ENCODE measurements at regions not wholly inside any gene's neighbourhood (a gene's known extent, or its start where the extent isn't known, plus 50 kb on each side); places are given as distances from the start of the nearest gene placed in this dataset.
A peak's percentile ranks its signal among the peaks of the same experiment; 100 is the strongest.

GRCh38 chr10:1894912-1895311 lies 157.6 kb upstream of the ADARB2 start:
- Mint-ChIP-seq H3K27ac (peak overlapping the region in 1 of 9 donors; percentile 34), H3K4me1 (peaks cover 0 to 20% (median 12%) of the 10 kb centered on the region in 7 donors), H3K27me3 (peaks cover 0 to 6% (median 0%) of the 10 kb centered on the region in 5 donors), H3K36me3 (no peaks in the 10 kb centered on the region), H3K9me3 (peaks cover 0 to 5% (median 0%) of the 10 kb centered on the region in 11 donors), H3K4me3 (no peak overlapping the region)
- Histone ChIP-seq H3K27ac (ENCODE audit: low read depth, low read length) (no peak overlapping the region), H3K36me3 (ENCODE audit: control insufficient read depth in 2 of 3, insufficient read depth in 3 of 3, low read length in 3 of 3) (no peaks in the 10 kb centered on the region), H3K9me3 (ENCODE audit: control insufficient read depth in 2 of 3, low read length in 3 of 3) (no peaks in the 10 kb centered on the region), H3K4me3 (ENCODE audit: low read length) (no peak overlapping the region), H3K27me3 (ENCODE audit: control insufficient read depth in 2 of 2, insufficient read depth in 2 of 2, low read length in 2 of 2) (no peaks in the 10 kb centered on the region), H3K4me1 (ENCODE audit: control insufficient read depth in 2 of 2, insufficient read depth in 2 of 2, low read length in 2 of 2) (peaks cover 0 to 5% of the 10 kb centered on the region in 2 donors)
- DNase-seq (no peak), ATAC-seq (peak; percentile 29)
- ChIA-PET CTCF (no interaction called here), POLR2A (no interaction called here)
- intact Hi-C loops (cut with micrococcal nuclease) = no loop called here

GRCh38 chr10:1893941-1894340 lies 156.6 kb upstream of the ADARB2 start:
- intact Hi-C loops (cut with micrococcal nuclease) = no loop called here
- POLR2A ChIA-PET = no interaction called here
- no peaks in the 10 kb centered on the region for H3K36me3 ChIP-seq (ENCODE audit: control insufficient read depth in 2 of 3, insufficient read depth in 3 of 3, low read length in 3 of 3)
- peaks cover 0 to 5% of the 10 kb centered on the region in 2 donors for H3K4me1 ChIP-seq (ENCODE audit: control insufficient read depth in 2 of 2, insufficient read depth in 2 of 2, low read length in 2 of 2)
- Mint-ChIP-seq H3K9me3 (peaks cover 0 to 5% (median 0%) of the 10 kb centered on the region in 11 donors), H3K27me3 (peaks cover 0 to 5% (median 0%) of the 10 kb centered on the region in 5 donors), H3K27ac (no peak overlapping the region), H3K4me3 (no peak overlapping the region), H3K4me1 (peaks cover 0 to 13% (median 12%) of the 10 kb centered on the region in 7 donors), H3K36me3 (no peaks in the 10 kb centered on the region)
- no peak overlapping the region for H3K4me3 ChIP-seq (ENCODE audit: low read length)
- CTCF ChIA-PET = no interaction called here
- H3K9me3 ChIP-seq (ENCODE audit: control insufficient read depth in 2 of 3, low read length in 3 of 3) = no peaks in the 10 kb centered on the region
- ATAC-seq (no peak), DNase-seq (no peak)
- no peaks in the 10 kb centered on the region for H3K27me3 ChIP-seq (ENCODE audit: control insufficient read depth in 2 of 2, insufficient read depth in 2 of 2, low read length in 2 of 2)
- no peak overlapping the region for H3K27ac ChIP-seq (ENCODE audit: low read depth, low read length)

GRCh38 chr10:1886039-1886438 lies 148.7 kb upstream of the ADARB2 start:
- H3K9me3 ChIP-seq (ENCODE audit: control insufficient read depth in 2 of 3, low read length in 3 of 3) = no peaks in the 10 kb centered on the region
- ATAC-seq = no peak
- no peak overlapping the region for H3K4me3 ChIP-seq (ENCODE audit: low read length)
- no peak for DNase-seq
- Mint-ChIP-seq H3K36me3 (no peaks in the 10 kb centered on the region), H3K4me3 (no peak overlapping the region), H3K4me1 (no peaks in the 10 kb centered on the region), H3K27ac (no peak overlapping the region), H3K9me3 (peaks cover 0 to 30% (median 7%) of the 10 kb centered on the region in 11 donors), H3K27me3 (no peaks in the 10 kb centered on the region)
- no peaks in the 10 kb centered on the region for H3K4me1 ChIP-seq (ENCODE audit: control insufficient read depth in 2 of 2, insufficient read depth in 2 of 2, low read length in 2 of 2)
- H3K36me3 ChIP-seq (ENCODE audit: control insufficient read depth in 2 of 3, insufficient read depth in 3 of 3, low read length in 3 of 3) = no peaks in the 10 kb centered on the region
- no peaks in the 10 kb centered on the region for H3K27me3 ChIP-seq (ENCODE audit: control insufficient read depth in 2 of 2, insufficient read depth in 2 of 2, low read length in 2 of 2)
- H3K27ac ChIP-seq (ENCODE audit: low read depth, low read length) = no peak overlapping the region
- ChIA-PET CTCF (no interaction called here), POLR2A (no interaction called here)
- intact Hi-C loops (cut with micrococcal nuclease) = no loop called here

GRCh38 chr10:1882728-1883127 lies 145.4 kb upstream of the ADARB2 start:
- H3K36me3 Mint-ChIP-seq = no peaks in the 10 kb centered on the region

GRCh38 chr10:1882180-1882579 lies 144.9 kb upstream of the ADARB2 start:
- H3K27me3 ChIP-seq (ENCODE audit: control insufficient read depth in 2 of 2, insufficient read depth in 2 of 2, low read length in 2 of 2) = no peaks in the 10 kb centered on the region
- Mint-ChIP-seq H3K36me3 (no peaks in the 10 kb centered on the region), H3K9me3 (peaks cover 0 to 22% (median 7%) of the 10 kb centered on the region in 11 donors), H3K27ac (no peak overlapping the region), H3K4me3 (no peak overlapping the region), H3K27me3 (no peaks in the 10 kb centered on the region), H3K4me1 (no peaks in the 10 kb centered on the region)
- no peaks in the 10 kb centered on the region for H3K4me1 ChIP-seq (ENCODE audit: control insufficient read depth in 2 of 2, insufficient read depth in 2 of 2, low read length in 2 of 2)
- ChIA-PET POLR2A (no interaction called here), CTCF (no interaction called here)
- no peaks in the 10 kb centered on the region for H3K9me3 ChIP-seq (ENCODE audit: control insufficient read depth in 2 of 3, low read length in 3 of 3)
- intact Hi-C loops (cut with micrococcal nuclease) = no loop called here
- ATAC-seq (no peak), DNase-seq (no peak)
- H3K36me3 ChIP-seq (ENCODE audit: control insufficient read depth in 2 of 3, insufficient read depth in 3 of 3, low read length in 3 of 3) = no peaks in the 10 kb centered on the region
- H3K27ac ChIP-seq (ENCODE audit: low read depth, low read length) = no peak overlapping the region
- H3K4me3 ChIP-seq (ENCODE audit: low read length) = no peak overlapping the region

More at GRCh38 chr10:1882728-1883127, 145.4 kb upstream of the ADARB2 start:
- Histone ChIP-seq H3K4me1 (ENCODE audit: control insufficient read depth in 2 of 2, insufficient read depth in 2 of 2, low read length in 2 of 2) (no peaks in the 10 kb centered on the region), H3K27me3 (ENCODE audit: control insufficient read depth in 2 of 2, insufficient read depth in 2 of 2, low read length in 2 of 2) (no peaks in the 10 kb centered on the region), H3K27ac (ENCODE audit: low read depth, low read length) (no peak overlapping the region), H3K9me3 (ENCODE audit: control insufficient read depth in 2 of 3, low read length in 3 of 3) (no peaks in the 10 kb centered on the region), H3K4me3 (ENCODE audit: low read length) (no peak overlapping the region), H3K36me3 (ENCODE audit: control insufficient read depth in 2 of 3, insufficient read depth in 3 of 3, low read length in 3 of 3) (no peaks in the 10 kb centered on the region)
- DNase-seq (no peak), ATAC-seq (no peak)
- Mint-ChIP-seq H3K9me3 (peaks cover 0 to 22% (median 7%) of the 10 kb centered on the region in 11 donors), H3K27ac (no peak overlapping the region), H3K27me3 (no peaks in the 10 kb centered on the region), H3K4me3 (no peak overlapping the region), H3K4me1 (no peaks in the 10 kb centered on the region)
- ChIA-PET CTCF (no interaction called here), POLR2A (no interaction called here)
- intact Hi-C loops (cut with micrococcal nuclease) = no loop called here

- peaks cover 0 to 17% (median 6%) of the 10 kb centered on the region in 11 donors for H3K9me3 Mint-ChIP-seq
- Histone ChIP-seq H3K27ac (ENCODE audit: low read depth, low read length) (no peak overlapping the region), H3K27me3 (ENCODE audit: control insufficient read depth in 2 of 2, insufficient read depth in 2 of 2, low read length in 2 of 2) (no peaks in the 10 kb centered on the region), H3K36me3 (ENCODE audit: control insufficient read depth in 2 of 3, insufficient read depth in 3 of 3, low read length in 3 of 3) (no peaks in the 10 kb centered on the region), H3K4me3 (ENCODE audit: low read length) (no peak overlapping the region), H3K4me1 (ENCODE audit: control insufficient read depth in 2 of 2, insufficient read depth in 2 of 2, low read length in 2 of 2) (no peaks in the 10 kb centered on the region), H3K9me3 (ENCODE audit: control insufficient read depth in 2 of 3, low read length in 3 of 3) (no peaks in the 10 kb centered on the region)
- DNase-seq (no peak), ATAC-seq (no peak)
- CTCF ChIA-PET = no interaction called here
- H3K36me3 Mint-ChIP-seq = no peaks in the 10 kb centered on the region
- H3K4me3 Mint-ChIP-seq = no peak overlapping the region
- no peaks in the 10 kb centered on the region for H3K27me3 Mint-ChIP-seq
- POLR2A ChIA-PET = no interaction called here
- H3K27ac Mint-ChIP-seq = peak overlapping the region in 2 of 9 donors; percentile 61 to 87
- no peaks in the 10 kb centered on the region for H3K4me1 Mint-ChIP-seq
- intact Hi-C loops (cut with micrococcal nuclease) = no loop called here
Observed at GRCh38 chr10:1881636-1882035, 144.3 kb upstream of the ADARB2 start.

GRCh38 chr10:1874533-1874932 lies 137.2 kb upstream of the ADARB2 start:
- Histone ChIP-seq H3K4me3 (ENCODE audit: low read length) (no peak overlapping the region), H3K27me3 (ENCODE audit: control insufficient read depth in 2 of 2, insufficient read depth in 2 of 2, low read length in 2 of 2) (no peaks in the 10 kb centered on the region), H3K36me3 (ENCODE audit: control insufficient read depth in 2 of 3, insufficient read depth in 3 of 3, low read length in 3 of 3) (no peaks in the 10 kb centered on the region), H3K4me1 (ENCODE audit: control insufficient read depth in 2 of 2, insufficient read depth in 2 of 2, low read length in 2 of 2) (no peaks in the 10 kb centered on the region), H3K9me3 (ENCODE audit: control insufficient read depth in 2 of 3, low read length in 3 of 3) (no peaks in the 10 kb centered on the region), H3K27ac (ENCODE audit: low read depth, low read length) (no peak overlapping the region)
- Mint-ChIP-seq H3K4me3 (no peak overlapping the region), H3K27me3 (peaks cover 0 to 7% (median 0%) of the 10 kb centered on the region in 5 donors), H3K36me3 (no peaks in the 10 kb centered on the region), H3K9me3 (peaks cover 0 to 10% (median 2%) of the 10 kb centered on the region in 11 donors), H3K27ac (no peak overlapping the region), H3K4me1 (no peaks in the 10 kb centered on the region)
- intact Hi-C loops (cut with micrococcal nuclease) = no loop called here
- CTCF ChIA-PET = no interaction called here
- no peak for DNase-seq
- ATAC-seq = no peak
- POLR2A ChIA-PET = no interaction called here

Data from naive thymus-derived CD4-positive, alpha-beta T cell (primary cell).